Endothelial cell of umbilical vein (primary cell): ENCODE measurements at regions not wholly inside any gene's neighbourhood (a gene's known extent, or its start where the extent isn't known, plus 50 kb on each side); places are given as distances from the start of the nearest gene placed in this dataset.
"Not testable (repeated sequence)": the region's sequence is repeated elsewhere in the genome, so short reads cannot be mapped to it uniquely, and the experiment has no call there.

Experiments
- BruUV-seq: library from RNA; stranded (reverse); fragments of 400-500 nt; replicated peaks from 2 replicates; lab custom pipeline; 2021; lab: Mats Ljungman, UMichigan
- CTCF ChIA-PET: fragments of 300-600, 350-600 bp; sonication (Branson Sonifier 250); formaldehyde crosslinking; loops from one replicate; lab custom pipeline; 2021; ENCODE audit warnings: antibody characterized with exemption, inconsistent platforms; lab: Charles Lee
- POLR2A ChIA-PET: fragments of 300-600, 350-600 bp; sonication (Branson Sonifier 250); formaldehyde crosslinking; loops from one replicate; lab custom pipeline; 2021; ENCODE audit warnings: antibody characterized with exemption, inconsistent platforms; lab: Charles Lee
- DNase-seq: peaks from one replicate; pipeline ENCODE4 v3.0.0-alpha.2; 2011; ENCODE audit warnings: low read depth, low spot score
- FAIRE-seq: peaks from 2 replicates; lab custom pipeline; 2011; peaks lifted over from hg19 to GRCh38; lab: Jason Lieb, UNC
- H2AFZ ChIP-seq: 2 replicates; pipeline ENCODE4 v1.6.0; 2012; ENCODE audit warnings: low read depth, low read length, control low read depth, inconsistent platforms
- H3K27ac ChIP-seq: 2 replicates; pipeline ENCODE4 v1.5.1; 2011; ENCODE audit warnings: low read depth, mild to moderate bottlenecking, control low read depth, low read length, moderate library complexity; ENCODE audit not compliant: insufficient read depth
- H3K27me3 ChIP-seq, 2 experiments: 2 replicates each; pipeline versions ENCODE4 v1.6.0 to v1.6.1; 2011; ENCODE audit warnings: low read length in 2 of 2, mixed read lengths in 1 of 2; ENCODE audit not compliant: control insufficient read depth in 2 of 2, insufficient read depth in 2 of 2
- H3K36me3 ChIP-seq, 2 experiments: 2 replicates in 1 of 2; 3 replicates in 1 of 2; pipeline ENCODE4 v1.5.1; 2011; ENCODE audit warnings: low read length in 2 of 2, mild to moderate bottlenecking in 1 of 2, moderate library complexity in 1 of 2; ENCODE audit not compliant: control insufficient read depth in 2 of 2, insufficient read depth in 2 of 2; ENCODE audit errors: extremely low read depth in 1 of 2
- H3K4me1 ChIP-seq: 3 replicates; pipeline ENCODE4 v1.5.1; 2011; ENCODE audit warnings: mild to moderate bottlenecking, low read length; ENCODE audit not compliant: control insufficient read depth, insufficient read depth; ENCODE audit errors: extremely low read depth
- H3K4me2 ChIP-seq: 2 replicates; pipeline ENCODE4 v1.6.1; 2011; ENCODE audit warnings: low read length, control low read depth, mixed read lengths; ENCODE audit not compliant: insufficient read depth
- H3K4me3 ChIP-seq, 3 experiments: fragments of 200-600 bp in 1 of 3; sonication (generic), shearing (Covaris generic) in 1 of 3; replicated peaks in 1 of 3; 2 replicates each; pipeline ENCODE4 v1.5.1; 2011 to 2016; ENCODE audit warnings: control low read depth in 3 of 3, low read length in 3 of 3, mild to moderate bottlenecking in 2 of 3, inconsistent platforms in 1 of 3, low read depth in 1 of 3, moderate library complexity in 1 of 3; ENCODE audit not compliant: insufficient read depth in 1 of 3
- H3K79me2 ChIP-seq: 2 replicates; pipeline ENCODE4 v1.6.0; 2012; ENCODE audit warnings: low read length, inconsistent platforms; ENCODE audit not compliant: control insufficient read depth, insufficient read depth
- H3K9ac ChIP-seq: replicated peaks from 2 replicates; pipeline ENCODE3; 2011; ENCODE audit warnings: low read length, control low read depth; ENCODE audit not compliant: insufficient read depth; ENCODE audit errors: extremely low read depth
- H3K9me1 ChIP-seq: replicated peaks from 3 replicates; pipeline ENCODE4 v1.6.0; 2011; ENCODE audit warnings: mild to moderate bottlenecking, low read length; ENCODE audit not compliant: control insufficient read depth, insufficient read depth; ENCODE audit errors: extremely low read depth
- H3K9me3 ChIP-seq: replicated peaks from 2 replicates; pipeline ENCODE4 v1.5.1; 2012; ENCODE audit warnings: low read length, inconsistent platforms; ENCODE audit not compliant: control insufficient read depth, insufficient read depth
- H4K20me1 ChIP-seq: replicated peaks from 2 replicates; pipeline ENCODE3; 2011; ENCODE audit warnings: mild to moderate bottlenecking, low read length; ENCODE audit not compliant: control insufficient read depth, insufficient read depth; ENCODE audit errors: extremely low read depth
- JUN ChIP-seq: IDR thresholded peaks from 2 replicates; pipeline ENCODE4 v1.6.1; 2011; ENCODE audit warnings: borderline replicate concordance, low read depth; ENCODE audit not compliant: insufficient read length, insufficient read depth
- POLR2A ChIP-seq: IDR thresholded peaks from 2 replicates; pipeline ENCODE4 v1.6.1; 2012; ENCODE audit warnings: low read depth, mild to moderate bottlenecking, control low read depth, low read length
- POLR2AphosphoS5 ChIP-seq: IDR thresholded peaks from 2 replicates; pipeline ENCODE4 v1.6.1; 2012; ENCODE audit warnings: low read depth, mild to moderate bottlenecking, control low read depth, low read length, moderate library complexity; ENCODE audit not compliant: insufficient read depth
- dilution Hi-C: fragments of 300-500 bp; cut with MboI; formaldehyde crosslinking; loops from one replicate; pipeline ENCODE4 v1.15.0; 2019; ENCODE audit warnings: low sequenced_read_pairs; ENCODE audit not compliant: extremely low pct_ligation_motif_present
- intact Hi-C: fragments of 100-400 bp; cut with micrococcal nuclease; formaldehyde crosslinking; loops from one replicate; pipeline ENCODE4 v1.10.0; 2022

DNA sequence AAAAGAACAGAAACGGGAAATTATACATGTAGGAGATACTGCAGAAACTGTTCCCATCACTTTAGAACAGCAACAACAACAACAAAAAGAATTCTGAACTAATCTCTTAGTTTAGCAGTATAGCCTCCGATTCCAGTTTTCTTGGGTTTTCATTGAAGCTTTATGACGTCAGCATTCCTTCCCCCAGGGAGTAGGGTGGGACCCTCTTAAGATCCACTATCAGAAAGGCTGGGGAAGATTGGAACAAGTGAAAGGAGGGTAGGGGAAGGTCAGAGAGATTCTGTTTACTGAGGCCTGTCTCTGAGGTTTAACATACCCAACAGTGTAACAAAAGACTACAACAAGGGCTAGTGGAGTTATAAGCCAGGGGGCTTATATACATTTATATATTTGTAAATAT is 121.4 kb upstream of the OLFM3 start:
- no TSS peak for BruUV-seq
- Histone ChIP-seq H3K4me2 (no peak overlapping the region), H3K27me3 (no peaks in the 10 kb centered on the region), H3K9me1 (no peaks in the 10 kb centered on the region), H3K4me1 (no peaks in the 10 kb centered on the region), H3K27ac (no peak overlapping the region), H3K9me3 (no peaks in the 10 kb centered on the region), H2AFZ (no peak overlapping the region), H3K79me2 (no peaks in the 10 kb centered on the region), H4K20me1 (no peaks in the 10 kb centered on the region), H3K9ac (no peak overlapping the region), H3K4me3 (no peak overlapping the region), H3K36me3 (no peaks in the 10 kb centered on the region)
- dilution Hi-C loops: no loop called here
- DNase-seq (no peak), FAIRE-seq (no peak)
- ChIA-PET CTCF (no interaction called here), POLR2A (no interaction called here)
- TF ChIP-seq JUN (no peak), POLR2AphosphoS5 (no peak), POLR2A (no peak)
- intact Hi-C loops: no loop called here

- no TSS peak for BruUV-seq
- no peak overlapping the region for H3K27ac ChIP-seq
- H3K4me1 ChIP-seq: no peaks in the 10 kb centered on the region
- TF ChIP-seq POLR2A: no peak
- H3K4me2 ChIP-seq: no peak overlapping the region
- no peak overlapping the region for H3K9ac ChIP-seq
- no peaks in the 10 kb centered on the region for H4K20me1 ChIP-seq
- ChIA-PET POLR2A (no interaction called here), CTCF (no interaction called here)
- H2AFZ ChIP-seq: no peak overlapping the region
- no peaks in the 10 kb centered on the region for H3K9me1 ChIP-seq
- dilution Hi-C loops: no loop called here
- H3K9me3 ChIP-seq: no peaks in the 10 kb centered on the region
- H3K36me3 ChIP-seq: no peaks in the 10 kb centered on the region
- DNase-seq (no peak), FAIRE-seq (no peak)
- intact Hi-C loops: no loop called here
- H3K79me2 ChIP-seq: no peaks in the 10 kb centered on the region
- no peaks in the 10 kb centered on the region for H3K27me3 ChIP-seq
- H3K4me3 ChIP-seq: no peak overlapping the region
Observed at GRCh38 chr1:102110586-102110985, 113.9 kb upstream of the OLFM3 start.

- BruUV-seq, H3K4me1 ChIP-seq, H3K27ac ChIP-seq, intact Hi-C loops, FAIRE-seq, H4K20me1 ChIP-seq, CTCF ChIA-PET, H3K27me3 ChIP-seq, dilution Hi-C loops, H3K9me1 ChIP-seq, H3K4me3 ChIP-seq, DNase-seq, H2AFZ ChIP-seq, H3K36me3 ChIP-seq, H3K9me3 ChIP-seq, POLR2A ChIA-PET, H3K4me2 ChIP-seq, H3K9ac ChIP-seq, H3K79me2 ChIP-seq: not testable (repeated sequence)
Observed at GRCh38 chr1:102109493-102109892, 112.8 kb upstream of the OLFM3 start.
